Neuron (in vitro differentiated cells): ENCODE measurements at regions not wholly inside any gene's neighbourhood (a gene's known extent, or its start where the extent isn't known, plus 50 kb on each side); places are given as distances from the start of the nearest gene placed in this dataset.
"Not testable (repeated sequence)": the region's sequence is repeated elsewhere in the genome, so short reads cannot be mapped to it uniquely, and the experiment has no call there.

Experiments used
- H2AFZ ChIP-seq: one replicate; pipeline ENCODE4 v1.6.1; 2013; ENCODE audit warnings: low read depth, mild to moderate bottlenecking, inconsistent platforms, low read length, moderate library complexity
- H3K27me3 ChIP-seq: one replicate; pipeline ENCODE4 v1.6.1; 2013; ENCODE audit warnings: low read length; ENCODE audit not compliant: insufficient read depth
- H3K36me3 ChIP-seq: one replicate; pipeline ENCODE4 v1.6.1; 2013; ENCODE audit warnings: low read length; ENCODE audit not compliant: insufficient read depth
- H3K4me1 ChIP-seq: one replicate; pipeline ENCODE4 v1.6.1; 2013; ENCODE audit warnings: low read length; ENCODE audit not compliant: insufficient read depth
- H3K4me3 ChIP-seq: 2 replicates; pipeline ENCODE4 v1.5.1; 2013; ENCODE audit warnings: mild to moderate bottlenecking, low read length, moderate library complexity
- H3K9me3 ChIP-seq: one replicate; pipeline ENCODE4 v1.6.1; 2013; ENCODE audit warnings: low read length

DNA sequence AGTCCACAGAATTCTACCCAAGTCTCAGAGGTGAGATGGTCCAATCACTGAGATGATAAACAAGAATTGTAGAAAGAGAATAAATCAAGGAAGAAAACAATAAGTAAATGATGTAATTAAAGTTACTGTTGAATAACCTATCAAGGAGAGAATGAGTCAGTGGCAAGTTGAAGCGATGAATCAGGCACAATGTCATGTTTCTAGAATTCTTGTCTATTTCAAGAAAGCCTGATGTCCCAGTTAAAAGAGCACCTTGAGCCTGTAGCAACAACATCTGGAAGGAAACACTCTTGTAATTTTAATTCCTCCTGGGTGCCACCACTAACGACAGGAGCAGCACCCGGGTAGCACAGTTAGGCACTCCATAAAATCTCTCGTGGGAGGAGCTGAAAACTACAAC, 67.9 kb upstream of the SLC35C1 start:
- H3K9me3 ChIP-seq, result no peaks in the 10 kb centered on the region
- H3K4me3 ChIP-seq, result no peak overlapping the region
- no peak overlapping the region for H2AFZ ChIP-seq
- no peaks in the 10 kb centered on the region for H3K27me3 ChIP-seq
- no peaks in the 10 kb centered on the region for H3K4me1 ChIP-seq
- H3K36me3 ChIP-seq, result no peaks in the 10 kb centered on the region

DNA sequence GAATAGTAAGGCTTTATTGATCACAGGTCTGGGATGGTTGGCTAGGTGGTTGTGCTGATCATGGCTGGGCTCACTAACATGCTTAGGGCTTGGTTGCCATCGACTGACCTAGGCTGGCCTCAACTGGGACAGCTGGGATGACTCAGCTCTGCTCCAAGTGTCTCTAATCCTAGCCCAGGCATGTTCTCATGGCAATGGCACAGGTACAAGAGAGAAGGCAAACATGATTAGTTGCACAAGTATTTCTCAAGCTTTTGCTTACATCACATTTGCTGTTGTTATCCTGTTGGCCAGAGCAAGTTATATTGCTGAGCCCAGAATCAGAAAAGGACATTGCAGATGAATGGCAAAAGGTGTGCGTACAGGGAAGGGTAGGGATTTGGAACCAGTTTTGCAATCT, 68.5 kb upstream of the SLC35C1 start:
- H3K4me3 ChIP-seq, result no peak overlapping the region
- H3K36me3 ChIP-seq, result no peaks in the 10 kb centered on the region
- no peaks in the 10 kb centered on the region for H3K4me1 ChIP-seq
- no peak overlapping the region for H2AFZ ChIP-seq
- no peaks in the 10 kb centered on the region for H3K27me3 ChIP-seq
- H3K9me3 ChIP-seq, result no peaks in the 10 kb centered on the region

DNA sequence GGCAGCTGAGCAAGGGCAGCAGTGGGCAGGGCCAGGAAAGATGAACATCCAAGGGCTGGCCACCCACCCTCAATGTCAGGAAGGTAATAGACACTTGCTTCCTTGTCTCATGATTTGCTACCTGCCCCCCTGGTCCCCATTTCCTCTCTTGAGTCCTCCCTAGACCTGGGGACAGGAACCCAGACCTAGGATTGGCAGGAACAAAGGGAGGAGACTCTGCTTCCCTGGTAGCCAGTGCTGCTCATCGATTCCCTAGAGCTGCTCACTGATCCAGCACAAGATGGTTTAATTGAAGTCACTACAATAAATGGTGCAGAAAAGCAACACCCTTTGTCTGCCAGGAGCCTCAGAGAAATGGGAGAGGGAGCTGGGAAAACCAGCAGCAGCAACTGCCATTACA, 67.8 kb upstream of the CHST1 start:
- Histone ChIP-seq H2AFZ (no peak overlapping the region), H3K36me3 (no peaks in the 10 kb centered on the region), H3K4me1 (no peaks in the 10 kb centered on the region), H3K27me3 (no peaks in the 10 kb centered on the region), H3K9me3 (no peaks in the 10 kb centered on the region), H3K4me3 (no peak overlapping the region)

DNA sequence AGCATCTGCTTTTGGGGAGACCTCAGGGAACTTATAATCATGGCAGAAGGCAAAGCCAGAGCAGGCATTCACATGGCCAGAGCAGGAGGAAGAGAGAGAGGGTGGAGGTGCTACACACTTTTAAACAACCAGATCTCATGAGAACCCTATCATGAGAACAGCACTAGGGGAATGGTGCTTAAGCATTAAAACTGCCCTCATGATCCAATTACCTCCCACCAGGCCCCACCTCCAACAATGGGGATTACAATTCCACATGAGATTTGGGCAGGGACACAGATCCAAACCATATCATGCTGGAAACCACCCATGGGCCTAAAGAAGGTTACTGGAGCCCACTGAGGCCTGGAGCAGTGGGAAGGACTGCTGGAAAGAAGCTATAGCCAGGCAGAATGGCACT, 66.9 kb upstream of the CHST1 start:
- H2AFZ ChIP-seq, result no peak overlapping the region
- no peaks in the 10 kb centered on the region for H3K4me1 ChIP-seq
- H3K9me3 ChIP-seq, result no peaks in the 10 kb centered on the region
- no peaks in the 10 kb centered on the region for H3K36me3 ChIP-seq
- no peak overlapping the region for H3K4me3 ChIP-seq
- H3K27me3 ChIP-seq, result no peaks in the 10 kb centered on the region

DNA sequence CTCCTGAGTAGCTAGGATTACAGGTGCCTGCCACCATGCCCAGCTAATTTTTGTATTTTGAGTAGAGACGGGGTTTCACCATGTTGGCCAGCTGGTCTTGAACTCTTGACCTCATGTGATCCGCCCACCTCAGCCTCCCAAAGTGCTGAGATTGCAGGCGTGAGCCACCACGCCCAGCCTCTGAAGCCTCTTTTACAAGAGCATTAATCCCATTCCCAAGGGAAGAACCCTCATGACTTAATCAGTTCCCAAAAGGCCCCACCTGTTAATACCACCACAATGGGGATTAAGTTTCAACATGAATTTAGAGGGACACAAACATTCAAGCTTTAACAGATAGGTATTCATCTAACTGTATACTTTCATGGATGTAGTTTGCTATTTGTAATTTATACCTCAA, 65.7 kb upstream of the CHST1 start:
- H3K36me3 ChIP-seq, H2AFZ ChIP-seq, H3K4me1 ChIP-seq, H3K4me3 ChIP-seq, H3K9me3 ChIP-seq, H3K27me3 ChIP-seq: not testable (repeated sequence)

DNA sequence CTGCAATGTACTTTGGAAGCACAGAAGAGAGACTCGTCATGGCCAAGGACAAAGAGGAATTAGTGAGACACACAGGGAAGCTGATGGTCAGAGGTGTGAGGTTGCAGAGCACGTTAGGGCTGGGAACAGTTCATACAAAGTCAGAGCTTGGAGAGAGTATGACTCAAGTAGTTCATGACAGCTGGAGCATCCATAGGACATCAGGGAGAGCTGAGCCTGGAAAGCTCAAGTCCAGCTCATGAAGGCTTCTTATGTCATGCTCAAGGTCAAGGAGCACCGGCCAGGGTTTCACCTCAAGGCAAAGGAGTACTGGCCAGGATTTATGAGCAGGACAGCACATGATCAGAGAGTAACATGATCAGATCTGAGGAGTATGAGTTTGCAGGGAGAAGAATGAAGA, 64.6 kb upstream of the CHST1 start:
- no peaks in the 10 kb centered on the region for H3K36me3 ChIP-seq
- H3K4me1 ChIP-seq, result no peaks in the 10 kb centered on the region
- no peaks in the 10 kb centered on the region for H3K9me3 ChIP-seq
- H2AFZ ChIP-seq, result no peak overlapping the region
- no peaks in the 10 kb centered on the region for H3K27me3 ChIP-seq
- H3K4me3 ChIP-seq, result no peak overlapping the region

DNA sequence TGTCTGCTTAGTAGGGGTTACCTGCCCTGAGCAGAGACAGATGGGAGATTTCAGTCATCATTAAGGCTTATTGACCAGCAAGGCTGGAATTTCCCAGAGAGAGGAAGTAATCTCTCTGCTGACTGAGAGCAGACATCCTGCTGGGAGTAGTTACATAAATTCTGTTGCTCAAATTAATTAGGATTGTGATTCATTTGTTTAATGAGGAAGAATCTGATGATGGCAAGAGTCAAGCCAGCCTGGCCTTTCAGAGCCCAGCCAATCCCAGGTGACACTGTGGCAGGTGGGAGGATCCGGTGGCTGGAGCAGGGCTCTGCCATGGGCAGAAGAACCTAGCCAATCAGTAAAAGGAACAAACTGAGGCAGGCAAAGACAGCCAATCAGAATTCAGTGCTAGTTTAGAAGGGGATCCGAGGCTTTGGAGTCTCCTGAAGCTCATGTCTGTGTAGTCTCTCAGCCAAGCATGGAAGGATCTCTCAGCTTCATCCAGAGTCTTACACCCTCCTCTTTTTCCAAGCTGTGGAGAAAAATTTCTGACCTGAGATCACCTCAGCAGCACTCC, 61.2 kb upstream of the CHST1 start:
- Histone ChIP-seq H3K4me1 (no peaks in the 10 kb centered on the region), H3K27me3 (no peaks in the 10 kb centered on the region), H3K4me3 (no peak overlapping the region), H2AFZ (no peak overlapping the region), H3K9me3 (no peaks in the 10 kb centered on the region), H3K36me3 (no peaks in the 10 kb centered on the region)

DNA sequence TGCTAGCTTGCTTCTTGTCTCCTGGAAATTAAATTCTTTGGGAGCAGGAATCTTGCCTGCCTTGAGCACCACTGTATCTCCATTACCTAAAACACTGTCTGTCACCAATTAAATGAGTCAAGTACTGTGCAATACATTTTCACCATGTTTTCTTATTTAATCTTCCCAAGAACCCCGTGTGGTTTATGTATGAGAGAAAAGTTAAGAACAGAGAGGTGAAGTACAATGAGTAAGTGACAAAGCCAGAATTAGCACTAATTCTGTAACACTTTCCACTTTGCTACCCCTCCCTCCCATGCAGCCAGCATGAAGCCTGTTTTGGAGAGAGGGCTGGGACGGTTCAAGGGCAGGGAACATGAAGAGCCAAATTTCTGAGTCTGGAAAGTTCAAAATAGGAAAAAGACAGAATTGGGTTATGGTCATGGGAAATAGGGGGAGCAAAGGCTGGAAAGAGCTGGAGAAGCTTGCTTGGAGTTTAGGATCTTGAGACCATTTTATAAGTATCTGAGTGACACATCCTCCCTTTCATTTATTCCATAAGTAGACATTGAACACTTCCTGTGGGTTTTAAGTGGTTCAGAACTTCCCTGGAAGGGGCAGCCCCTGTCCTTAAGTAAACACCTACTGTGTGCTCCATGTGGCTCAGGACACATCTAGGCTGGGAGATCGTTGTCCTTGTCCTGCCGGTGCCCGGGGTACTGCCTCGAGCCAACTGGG, 60.5 kb upstream of the CHST1 start:
- H3K4me1 ChIP-seq, result no peaks in the 10 kb centered on the region
- no peak overlapping the region for H2AFZ ChIP-seq
- H3K9me3 ChIP-seq, result no peaks in the 10 kb centered on the region
- H3K4me3 ChIP-seq, result no peak overlapping the region
- H3K36me3 ChIP-seq, result no peaks in the 10 kb centered on the region
- H3K27me3 ChIP-seq, result no peaks in the 10 kb centered on the region

DNA sequence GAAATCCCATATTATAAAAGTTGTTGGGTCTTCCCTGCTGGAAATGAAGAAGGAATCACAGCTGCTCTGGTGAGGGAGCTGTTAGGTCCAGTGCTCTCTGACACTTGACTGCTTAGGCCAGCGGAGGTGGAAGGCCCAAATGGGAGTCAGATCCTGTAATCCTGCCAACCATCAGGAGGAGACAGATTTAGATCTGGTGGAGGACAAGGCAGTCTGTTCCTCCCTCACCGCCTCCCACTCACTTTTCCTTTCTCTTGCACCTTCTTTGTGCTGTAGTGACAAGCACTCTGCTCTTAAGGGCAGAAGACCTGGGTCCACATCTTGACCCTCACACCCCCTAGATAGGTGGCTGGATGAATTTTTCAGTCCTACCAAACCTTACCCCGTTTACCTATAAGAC, 59.7 kb upstream of the CHST1 start:
- H3K4me3 ChIP-seq, result no peak overlapping the region
- H3K9me3 ChIP-seq, result no peaks in the 10 kb centered on the region
- H3K36me3 ChIP-seq, result no peaks in the 10 kb centered on the region
- no peaks in the 10 kb centered on the region for H3K4me1 ChIP-seq
- H2AFZ ChIP-seq, result no peak overlapping the region
- H3K27me3 ChIP-seq, result peaks cover 4% of the 10 kb centered on the region

DNA sequence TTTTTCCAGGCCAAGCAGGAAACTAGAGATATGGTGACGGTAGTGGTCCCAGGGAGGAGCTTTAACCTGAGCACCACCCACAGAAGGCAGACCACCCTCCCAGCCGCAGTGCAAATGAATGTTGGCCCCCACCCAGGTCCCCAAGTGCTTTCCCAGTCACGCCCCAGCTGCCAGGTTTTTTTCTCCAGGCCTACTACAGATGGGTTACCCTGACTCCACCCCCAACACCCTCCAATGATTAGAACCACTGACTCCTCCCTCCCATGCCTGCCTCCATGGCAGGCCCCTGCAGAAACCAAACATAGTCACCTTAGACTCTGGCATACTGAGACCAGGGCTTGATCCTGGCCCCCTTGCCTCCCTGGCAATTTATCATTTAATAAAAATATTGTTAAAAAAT, 58.7 kb upstream of the CHST1 start:
- H3K4me3 ChIP-seq, result no peak overlapping the region
- H3K4me1 ChIP-seq, result no peaks in the 10 kb centered on the region
- H3K36me3 ChIP-seq, result no peaks in the 10 kb centered on the region
- H3K9me3 ChIP-seq, result no peaks in the 10 kb centered on the region
- H2AFZ ChIP-seq, result no peak overlapping the region
- H3K27me3 ChIP-seq, result peaks cover 7% of the 10 kb centered on the region

DNA sequence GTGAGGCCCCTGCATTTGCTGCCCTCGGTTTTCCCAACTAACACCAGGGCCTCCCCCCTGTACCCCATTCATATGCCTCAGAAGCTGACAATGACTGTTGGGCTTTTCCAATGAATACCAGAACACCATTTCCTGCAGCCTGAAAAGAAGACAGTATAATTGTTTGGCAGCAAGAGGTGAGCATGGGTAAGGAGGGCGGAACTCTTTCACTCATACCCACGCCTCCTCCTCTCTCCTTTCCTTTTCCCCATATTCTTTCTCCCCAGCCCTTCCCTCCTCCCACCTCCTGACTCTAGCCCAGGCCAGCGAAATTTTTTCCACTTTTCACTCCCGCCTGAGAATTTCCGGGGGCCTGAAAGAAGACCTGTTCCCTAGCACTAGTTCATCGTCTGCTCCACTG, 58.0 kb upstream of the CHST1 start:
- H3K9me3 ChIP-seq, result no peaks in the 10 kb centered on the region
- H3K4me3 ChIP-seq, result no peak overlapping the region
- H3K36me3 ChIP-seq, result no peaks in the 10 kb centered on the region
- peaks cover 9% of the 10 kb centered on the region for H3K27me3 ChIP-seq
- H3K4me1 ChIP-seq, result no peaks in the 10 kb centered on the region
- H2AFZ ChIP-seq, result no peak overlapping the region

DNA sequence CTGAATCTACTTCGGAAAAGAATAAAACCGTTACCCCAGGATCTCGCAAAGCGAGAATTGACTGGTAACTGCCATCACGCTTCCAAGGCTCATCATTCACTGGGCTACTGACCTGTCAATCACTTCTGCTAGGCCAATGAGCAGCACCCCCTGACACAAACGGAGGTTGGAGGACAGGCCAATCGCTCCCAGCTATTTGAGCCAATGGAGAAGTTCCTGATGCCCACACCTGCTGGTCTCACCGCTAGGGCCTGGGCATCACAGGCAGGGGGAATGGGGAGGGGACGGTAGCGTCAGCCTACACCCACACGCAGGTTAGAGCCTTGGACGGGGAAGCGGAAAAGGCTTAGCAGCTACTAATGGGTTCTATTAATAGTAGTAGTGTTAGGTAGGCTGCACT, 56.7 kb upstream of the CHST1 start:
- no peak overlapping the region for H3K4me3 ChIP-seq
- no peaks in the 10 kb centered on the region for H3K9me3 ChIP-seq
- peaks cover 9% of the 10 kb centered on the region for H3K27me3 ChIP-seq
- no peaks in the 10 kb centered on the region for H3K36me3 ChIP-seq
- no peaks in the 10 kb centered on the region for H3K4me1 ChIP-seq
- no peak overlapping the region for H2AFZ ChIP-seq

DNA sequence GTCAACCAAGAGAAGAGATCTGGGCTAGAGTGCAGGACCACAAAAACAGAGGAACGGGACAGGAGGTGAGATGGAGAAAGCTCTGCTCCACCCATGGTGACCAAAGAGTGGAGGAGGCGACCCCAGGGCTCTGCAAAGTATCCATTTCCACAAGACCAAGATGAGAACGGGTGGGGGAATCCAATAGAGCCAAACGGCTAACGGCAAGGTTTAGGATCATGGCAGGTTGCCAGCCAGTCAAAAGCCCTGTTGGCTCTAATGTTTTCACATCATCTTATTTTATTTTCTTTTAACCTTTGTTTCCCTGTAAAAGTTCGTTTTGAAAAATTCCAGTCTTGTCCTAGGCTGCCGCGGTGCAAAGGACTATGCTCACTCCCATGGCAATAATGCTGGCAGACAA, 52.1 kb upstream of the CHST1 start:
- Histone ChIP-seq H3K27me3 (peaks cover 9% of the 10 kb centered on the region), H2AFZ (no peak overlapping the region)

DNA sequence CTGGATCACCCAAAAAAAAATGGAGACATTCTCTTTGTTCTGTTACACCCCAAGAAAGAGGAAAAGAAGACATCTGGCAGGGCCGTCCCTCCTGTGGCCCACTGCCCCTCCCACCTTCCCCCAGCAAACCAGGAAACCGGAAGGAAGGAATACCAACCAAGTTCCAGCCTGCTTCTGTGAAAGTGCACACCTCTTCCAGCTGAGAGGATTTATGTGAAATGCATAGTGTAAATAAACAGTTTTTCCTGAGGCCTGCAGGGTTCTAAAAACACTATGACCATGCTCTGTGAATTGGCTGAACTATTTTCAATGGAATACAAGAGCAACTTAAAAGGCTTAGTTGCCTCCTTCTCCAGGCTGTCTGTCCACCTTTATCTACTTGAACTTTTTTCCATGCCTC, 50.0 kb upstream of the CHST1 start:
- peaks cover 8% of the 10 kb centered on the region for H3K27me3 ChIP-seq
- H3K4me1 ChIP-seq, result no peaks in the 10 kb centered on the region
- no peak overlapping the region for H3K4me3 ChIP-seq

More for the DNA sequence above, 52.1 kb upstream of the CHST1 start:
- H3K4me1 ChIP-seq, result no peaks in the 10 kb centered on the region
- no peak overlapping the region for H3K4me3 ChIP-seq
- H3K9me3 ChIP-seq, result no peaks in the 10 kb centered on the region
- no peaks in the 10 kb centered on the region for H3K36me3 ChIP-seq

More for the DNA sequence above, 50.0 kb upstream of the CHST1 start:
- Histone ChIP-seq H3K36me3 (no peaks in the 10 kb centered on the region), H2AFZ (no peak overlapping the region), H3K9me3 (no peaks in the 10 kb centered on the region)
